Brain microvascular endothelial cell (primary cell): ENCODE measurements at regions not wholly inside any gene's neighbourhood (a gene's known extent, or its start where the extent isn't known, plus 50 kb on each side); places are given as distances from the start of the nearest gene placed in this dataset.
"Not testable (repeated sequence)": the region's sequence is repeated elsewhere in the genome, so short reads cannot be mapped to it uniquely, and the experiment has no call there.

Experiments
- DNase-seq: peaks from one replicate; pipeline ENCODE4 v3.0.0-alpha.2; 2020
- H3K27ac ChIP-seq: fragments of 250-450 bp; sonication (Bioruptor Pico); 2 replicates; pipeline ENCODE4 v1.5.1; 2020; ENCODE audit warnings: mild to moderate bottlenecking, moderate library complexity
- H3K27me3 ChIP-seq: fragments of 250-450 bp; sonication (Bioruptor Pico); replicated peaks from 2 replicates; pipeline ENCODE4 v1.5.1; 2020; ENCODE audit warnings: mild to moderate bottlenecking
- H3K36me3 ChIP-seq: fragments of 250-450 bp; sonication (Bioruptor Pico); replicated peaks from 2 replicates; pipeline ENCODE4 v1.5.1; 2020; ENCODE audit warnings: mild to moderate bottlenecking
- H3K4me3 ChIP-seq: 2 replicates; pipeline ENCODE4 v1.5.1; 2011; ENCODE audit warnings: low read depth, mild to moderate bottlenecking, control low read depth, low read length, moderate library complexity
- CTCF ChIP-seq: IDR thresholded peaks from 2 replicates; pipeline ENCODE4 v1.5.1; 2011; ENCODE audit warnings: low read depth, mild to moderate bottlenecking, moderate library complexity, low read length, control low read depth, inconsistent platforms; ENCODE audit errors: missing control alignments
- in situ Hi-C: cut with HindIII; loops from 2 replicates; pipeline ENCODE4 v1.10.0; 2017; ENCODE audit warnings: low sequenced_read_pairs, low pct_ligation_motif_present

GRCh38 chr6:82492134-82492533 is 128.5 kb downstream of the TPBG start:
- H3K27me3 ChIP-seq, result no peaks in the 10 kb centered on the region
- no peak for DNase-seq
- H3K36me3 ChIP-seq, result no peaks in the 10 kb centered on the region
- H3K4me3 ChIP-seq, result no peak overlapping the region
- in situ Hi-C loops, result no loop called here
- no peak for TF ChIP-seq CTCF
- no peak overlapping the region for H3K27ac ChIP-seq

GRCh38 chr6:82493467-82493866 is 129.8 kb downstream of the TPBG start:
- H3K27me3 ChIP-seq, result no peaks in the 10 kb centered on the region
- no peaks in the 10 kb centered on the region for H3K36me3 ChIP-seq
- no peak for TF ChIP-seq CTCF
- DNase-seq, result no peak
- H3K4me3 ChIP-seq, result no peak overlapping the region
- in situ Hi-C loops, result no loop called here
- no peak overlapping the region for H3K27ac ChIP-seq

- H3K4me3 ChIP-seq, result no peak overlapping the region
- no peaks in the 10 kb centered on the region for H3K27me3 ChIP-seq
- DNase-seq, result no peak
- no peak for TF ChIP-seq CTCF
- H3K27ac ChIP-seq, result no peak overlapping the region
- in situ Hi-C loops, result no loop called here
- no peaks in the 10 kb centered on the region for H3K36me3 ChIP-seq
These were observed 130.8 kb downstream of the TPBG start for GRCh38 chr6:82494367-82494766.

GRCh38 chr6:82501901-82502300 is 138.3 kb downstream of the TPBG start:
- DNase-seq, H3K36me3 ChIP-seq, in situ Hi-C loops: not testable (repeated sequence)

GRCh38 chr6:82506526-82506925 is 142.9 kb downstream of the TPBG start:
- no peak overlapping the region for H3K27ac ChIP-seq
- H3K36me3 ChIP-seq, result no peaks in the 10 kb centered on the region
- no peaks in the 10 kb centered on the region for H3K27me3 ChIP-seq
- in situ Hi-C loops, result no loop called here
- DNase-seq, result no peak
- H3K4me3 ChIP-seq, result no peak overlapping the region
- no peak for TF ChIP-seq CTCF

More at GRCh38 chr6:82501901-82502300, 138.3 kb downstream of the TPBG start:
- H3K27me3 ChIP-seq, H3K4me3 ChIP-seq, H3K27ac ChIP-seq: not testable (repeated sequence)

- Histone ChIP-seq H3K36me3 (no peaks in the 10 kb centered on the region), H3K4me3 (no peak overlapping the region), H3K27me3 (no peaks in the 10 kb centered on the region), H3K27ac (no peak overlapping the region)
- TF ChIP-seq CTCF, result no peak
- no peak for DNase-seq
- in situ Hi-C loops, result no loop called here
These were observed 143.5 kb downstream of the TPBG start for GRCh38 chr6:82507112-82507511.

- no peaks in the 10 kb centered on the region for H3K36me3 ChIP-seq
- in situ Hi-C loops, result no loop called here
- H3K27me3 ChIP-seq, result no peaks in the 10 kb centered on the region
- H3K4me3 ChIP-seq, result no peak overlapping the region
- H3K27ac ChIP-seq, result no peak overlapping the region
- no peak for TF ChIP-seq CTCF
- no peak for DNase-seq
These were observed 147.9 kb downstream of the TPBG start for GRCh38 chr6:82511546-82511945.

- H3K27ac ChIP-seq, in situ Hi-C loops, H3K4me3 ChIP-seq, H3K27me3 ChIP-seq, DNase-seq, H3K36me3 ChIP-seq: not testable (repeated sequence)
These were observed 154.3 kb downstream of the TPBG start for GRCh38 chr6:82517896-82518295.
